Thymus (tissue), 11 donors: ENCODE measurements at regions not wholly inside any gene's neighbourhood (a gene's known extent, or its start where the extent isn't known, plus 50 kb on each side); places are given as distances from the start of the nearest gene placed in this dataset.

Experiments used
- DNase-seq, 9 donors: peaks; one replicate each; pipeline ENCODE4 v3.0.0-alpha.2; 2013; ENCODE audit warnings: low spot score in 9 of 9, low read depth in 6 of 9, missing footprints in 1 of 9
- H3K27ac ChIP-seq, 2 donors: one replicate each; pipeline ENCODE4 v1.5.1; 2013; ENCODE audit warnings: control low read depth in 1 of 2, low read depth in 1 of 2, low read length in 1 of 2, mild to moderate bottlenecking in 1 of 2, moderate library complexity in 1 of 2
- H3K27me3 ChIP-seq, 2 donors: one replicate each; pipeline ENCODE4 v1.5.1; 2013; ENCODE audit warnings: low read length in 1 of 2; ENCODE audit not compliant: control insufficient read depth in 2 of 2, insufficient read depth in 1 of 2
- H3K36me3 ChIP-seq, 2 donors: one replicate each; pipeline ENCODE4 v1.5.1; 2013; ENCODE audit warnings: low read length in 1 of 2, mild to moderate bottlenecking in 1 of 2, moderate library complexity in 1 of 2; ENCODE audit not compliant: control insufficient read depth in 2 of 2, insufficient read depth in 2 of 2
- H3K4me1 ChIP-seq, 2 donors: one replicate each; pipeline ENCODE4 v1.5.1; 2013; ENCODE audit warnings: low read length in 2 of 2; ENCODE audit not compliant: control insufficient read depth in 2 of 2, insufficient read depth in 2 of 2
- H3K4me3 ChIP-seq, 2 donors: one replicate each; pipeline ENCODE4 v1.5.1; 2013; ENCODE audit warnings: low read length in 2 of 2, control low read depth in 1 of 2, mild to moderate bottlenecking in 1 of 2
- H3K9me3 ChIP-seq, 2 donors: one replicate each; pipeline ENCODE4 v1.5.1; 2013; ENCODE audit warnings: low read length in 1 of 2, mild to moderate bottlenecking in 1 of 2; ENCODE audit not compliant: control insufficient read depth in 2 of 2, insufficient read depth in 1 of 2
- whole genome bisulfite sequencing: extraction: QIAGEN DNeasy Blood & Tissue Kit; methylation state at CpG from one replicate; pipeline ENCODE4 v1.1.7; 2013; 5-methylcytosine and 5-hydroxymethylcytosine counted together
- donor health status: healthy.

DNA sequence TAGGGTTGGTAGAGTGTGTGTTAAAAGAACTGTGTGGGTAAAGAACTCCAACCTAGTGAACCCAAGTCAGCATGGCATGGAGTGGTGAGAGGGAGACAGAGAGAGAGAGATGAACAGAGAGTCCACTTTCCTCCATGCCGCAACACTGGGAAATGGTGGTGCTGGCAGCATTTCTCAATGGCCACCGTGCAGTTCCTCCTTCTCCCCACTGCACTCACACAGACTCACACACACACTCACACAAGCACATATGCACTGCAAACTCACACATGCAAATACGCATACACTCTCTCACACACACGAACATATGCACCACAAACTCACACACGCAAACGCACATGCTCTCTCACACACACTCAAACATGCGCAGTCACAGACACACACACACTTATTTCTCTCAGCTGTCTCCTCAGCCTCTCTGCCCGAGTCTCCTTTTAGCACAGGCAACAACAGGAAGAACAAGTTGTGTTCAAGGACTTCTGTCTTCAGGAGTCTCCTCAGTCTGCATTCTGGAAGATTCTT is 66.5 kb upstream of the LY86 start:
- Histone ChIP-seq H3K27me3 (peaks cover 0 to 22% of the 10 kb centered on the region in 2 donors), H3K9me3 (no peaks in the 10 kb centered on the region), H3K4me1 (peaks cover 14 to 28% of the 10 kb centered on the region in 2 donors), H3K36me3 (no peaks in the 10 kb centered on the region), H3K4me3 (no peak overlapping the region), H3K27ac (no peak overlapping the region)
- no peak for DNase-seq
- 89% methylated on average over 8 of the region's 8 CpGs for WGBS

DNA sequence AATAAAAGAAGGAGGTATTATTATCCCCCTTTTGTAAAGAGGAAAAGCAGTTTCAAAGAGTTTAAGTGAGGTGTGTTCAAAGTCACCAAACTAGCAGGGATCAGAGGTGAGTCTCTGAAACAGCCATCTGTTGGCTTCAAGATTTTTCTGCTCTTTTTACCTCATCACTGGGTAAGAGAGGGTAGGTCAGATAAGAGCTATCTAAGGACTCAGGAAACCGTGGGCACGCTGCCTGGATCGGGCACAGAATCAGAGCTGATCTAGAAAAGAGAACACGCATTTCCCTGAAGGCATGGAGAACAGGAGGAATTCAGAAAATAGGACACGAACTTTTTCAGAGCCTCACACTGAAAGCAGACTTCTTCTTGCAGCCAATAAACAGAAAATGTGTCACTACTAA is 65.8 kb upstream of the LY86 start:
- Histone ChIP-seq H3K27ac (no peak overlapping the region), H3K36me3 (no peaks in the 10 kb centered on the region), H3K9me3 (no peaks in the 10 kb centered on the region), H3K27me3 (peaks cover 0 to 22% of the 10 kb centered on the region in 2 donors), H3K4me3 (no peak overlapping the region), H3K4me1 (peaks cover 13 to 21% of the 10 kb centered on the region in 2 donors)
- DNase-seq, result no peak
- WGBS, result 56% methylated on average over 5 of the region's 5 CpGs

- H3K36me3 ChIP-seq, result no peaks in the 10 kb centered on the region
- 91% methylated on average over 3 of the region's 3 CpGs for WGBS
- H3K4me1 ChIP-seq, result peaks cover 0 to 2% of the 10 kb centered on the region in 2 donors
- H3K27me3 ChIP-seq, result peaks cover 0 to 24% of the 10 kb centered on the region in 2 donors
- no peak for DNase-seq
- no peaks in the 10 kb centered on the region for H3K9me3 ChIP-seq
- no peak overlapping the region for H3K4me3 ChIP-seq
- H3K27ac ChIP-seq, result no peak overlapping the region
Observed at GRCh38 chr6:6524951-6525350, 63.6 kb upstream of the LY86 start.

- no peak overlapping the region for H3K4me3 ChIP-seq
- peaks cover 0 to 2% of the 10 kb centered on the region in 2 donors for H3K4me1 ChIP-seq
- H3K27me3 ChIP-seq, result peaks cover 0 to 20% of the 10 kb centered on the region in 2 donors
- 97% methylated on average over 2 of the region's 2 CpGs for WGBS
- no peak for DNase-seq
- H3K36me3 ChIP-seq, result no peaks in the 10 kb centered on the region
- H3K27ac ChIP-seq, result no peak overlapping the region
- no peaks in the 10 kb centered on the region for H3K9me3 ChIP-seq
Observed at GRCh38 chr6:6525933-6526332, 62.6 kb upstream of the LY86 start.

DNA sequence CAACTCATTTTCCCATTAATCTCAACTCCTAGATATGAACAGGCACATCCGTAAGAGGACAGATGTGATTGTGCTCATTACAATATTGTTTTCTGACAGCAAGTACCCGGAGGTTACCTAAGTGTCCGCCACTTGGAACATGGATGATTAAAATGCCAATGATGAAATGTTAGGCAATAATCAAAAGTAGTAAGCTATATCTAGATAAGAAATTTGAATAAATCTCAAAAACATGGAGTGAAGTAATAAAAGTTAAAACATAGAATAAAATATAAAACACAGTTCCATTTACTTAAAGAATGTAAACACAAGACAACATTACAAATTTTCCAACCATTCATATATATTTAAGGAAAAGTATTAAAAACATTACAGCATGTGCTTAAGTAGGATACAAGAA is 59.2 kb upstream of the LY86 start:
- no peaks in the 10 kb centered on the region for H3K4me1 ChIP-seq
- no peak for DNase-seq
- no peaks in the 10 kb centered on the region for H3K36me3 ChIP-seq
- H3K27me3 ChIP-seq, result peaks cover 2 to 12% of the 10 kb centered on the region in 2 donors
- no peaks in the 10 kb centered on the region for H3K9me3 ChIP-seq
- H3K4me3 ChIP-seq, result no peak overlapping the region
- 98% methylated on average over 3 of the region's 3 CpGs for WGBS
- no peak overlapping the region for H3K27ac ChIP-seq

- H3K27me3 ChIP-seq, result peaks cover 2 to 5% of the 10 kb centered on the region in 2 donors
- H3K4me1 ChIP-seq, result no peaks in the 10 kb centered on the region
- H3K9me3 ChIP-seq, result no peaks in the 10 kb centered on the region
- no peak for DNase-seq
- 91% methylated on average over 3 of the region's 3 CpGs for WGBS
- no peak overlapping the region for H3K4me3 ChIP-seq
- H3K27ac ChIP-seq, result no peak overlapping the region
- H3K36me3 ChIP-seq, result no peaks in the 10 kb centered on the region
Observed at GRCh38 chr6:6533176-6533575, 55.3 kb upstream of the LY86 start.

DNA sequence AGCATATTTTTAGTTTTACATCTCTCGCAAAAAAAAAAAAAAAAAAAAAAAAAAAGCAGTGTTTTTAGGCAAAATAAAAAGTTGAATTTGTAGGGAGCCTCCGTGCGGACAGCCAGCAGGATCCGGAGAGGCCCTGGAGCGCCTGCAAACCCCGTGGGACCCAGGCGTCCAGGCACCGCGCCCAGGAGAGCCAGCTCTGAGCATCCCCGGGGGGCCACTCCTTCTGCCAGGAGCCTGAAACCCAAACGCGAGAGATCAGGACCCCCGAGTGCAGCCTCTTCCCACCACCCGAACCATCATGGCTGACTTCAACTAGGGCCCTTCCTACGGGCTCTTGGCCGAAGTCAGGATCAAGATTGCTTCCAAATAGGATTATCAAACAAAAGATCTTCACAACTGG is 54.1 kb upstream of the LY86 start:
- 96% methylated on average over 16 of the region's 16 CpGs for WGBS
- Histone ChIP-seq H3K27ac (no peak overlapping the region), H3K4me3 (no peak overlapping the region), H3K27me3 (peaks cover 5% of the 10 kb centered on the region in 2 donors), H3K4me1 (no peaks in the 10 kb centered on the region), H3K9me3 (no peaks in the 10 kb centered on the region), H3K36me3 (no peaks in the 10 kb centered on the region)
- no peak for DNase-seq

DNA sequence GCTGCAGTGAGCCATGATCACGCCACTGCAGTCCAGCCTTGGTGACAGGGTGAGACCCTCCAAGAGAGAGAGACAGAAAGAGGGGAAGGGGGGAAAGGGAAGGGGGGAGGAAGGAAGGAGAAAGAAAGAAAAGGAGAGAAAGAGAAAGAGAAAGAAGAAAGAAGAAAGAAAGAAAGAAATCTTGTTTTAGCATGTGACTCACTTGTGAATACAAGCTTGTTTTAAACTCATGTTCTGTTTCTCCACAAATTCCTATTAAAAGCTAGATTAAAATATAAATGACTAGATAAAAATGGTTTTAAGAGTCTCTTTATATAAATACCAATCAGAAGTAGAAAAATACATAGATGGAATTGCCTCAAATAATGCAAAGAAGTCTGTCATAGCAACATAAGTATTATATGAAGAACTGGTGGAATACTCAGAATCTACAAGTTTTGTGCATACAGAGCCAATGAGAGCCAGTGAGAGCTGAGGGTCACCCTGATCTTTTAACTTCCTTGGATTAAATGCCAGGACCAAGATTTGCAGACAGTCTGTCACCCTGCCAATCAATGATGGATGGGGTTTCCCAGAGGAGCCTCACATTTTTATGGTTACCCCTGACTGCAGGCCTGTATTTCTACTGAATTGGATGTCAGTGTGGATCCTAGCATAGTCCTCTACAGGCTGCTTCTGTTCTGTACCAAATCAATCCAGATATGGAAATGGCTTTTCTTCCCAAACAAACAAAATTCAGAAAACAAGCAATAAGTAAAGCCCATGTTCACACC is 50.8 kb upstream of the LY86 start:
- H3K4me3 ChIP-seq, result no peak overlapping the region
- no peaks in the 10 kb centered on the region for H3K36me3 ChIP-seq
- no peaks in the 10 kb centered on the region for H3K4me1 ChIP-seq
- DNase-seq, result no peak
- H3K9me3 ChIP-seq, result no peaks in the 10 kb centered on the region
- no peak overlapping the region for H3K27ac ChIP-seq
- peaks cover 5 to 12% of the 10 kb centered on the region in 2 donors for H3K27me3 ChIP-seq
- 96% methylated on average over 1 of the region's 1 CpG for WGBS

- no peak for DNase-seq
- no peaks in the 10 kb centered on the region for H3K9me3 ChIP-seq
- no peak overlapping the region for H3K4me3 ChIP-seq
- H3K4me1 ChIP-seq, result no peaks in the 10 kb centered on the region
- H3K36me3 ChIP-seq, result no peaks in the 10 kb centered on the region
- no peak overlapping the region for H3K27ac ChIP-seq
- H3K27me3 ChIP-seq, result peaks cover 5 to 18% of the 10 kb centered on the region in 2 donors
- WGBS, result 52% methylated on average over 4 of the region's 4 CpGs
Observed at GRCh38 chr6:6538261-6538660, 50.3 kb upstream of the LY86 start.
